Astrocyte of the spinal cord (primary cell): ENCODE measurements at regions not wholly inside any gene's neighbourhood (a gene's known extent, or its start where the extent isn't known, plus 50 kb on each side); places are given as distances from the start of the nearest gene placed in this dataset.
A peak's percentile ranks its signal among the peaks of the same experiment; 100 is the strongest.
"Not testable (repeated sequence)": the region's sequence is repeated elsewhere in the genome, so short reads cannot be mapped to it uniquely, and the experiment has no call there.

Source experiments
- DNase-seq: peaks from one replicate; pipeline ENCODE4 v3.0.0; 2011; ENCODE audit warnings: low read depth, low spot score
- H3K4me3 ChIP-seq: 2 replicates; pipeline ENCODE4 v1.5.1; 2011; ENCODE audit warnings: low read depth, mild to moderate bottlenecking, low read length, moderate library complexity
- CTCF ChIP-seq: IDR thresholded peaks from 2 replicates; pipeline ENCODE4 v1.5.1; 2012; ENCODE audit warnings: low read depth, mild to moderate bottlenecking, low read length, inconsistent platforms
- in situ Hi-C: cut with HindIII; loops from 2 replicates; pipeline ENCODE4 v1.10.0; 2017; ENCODE audit warnings: low sequenced_read_pairs

- H3K4me3 ChIP-seq, result no peak overlapping the region
- in situ Hi-C loops, result no loop called here
- DNase-seq, result peak; percentile 22
- TF ChIP-seq CTCF, result no peak
Measured at GRCh38 chr3:174363256-174363655, 495.9 kb upstream of the NAALADL2 start.

GRCh38 chr3:174365796-174366195, 493.3 kb upstream of the NAALADL2 start:
- H3K4me3 ChIP-seq, result no peak overlapping the region
- in situ Hi-C loops, result no loop called here
- no peak for DNase-seq
- no peak for TF ChIP-seq CTCF

- H3K4me3 ChIP-seq, in situ Hi-C loops, DNase-seq: not testable (repeated sequence)
Measured at GRCh38 chr3:174366904-174367303, 492.2 kb upstream of the NAALADL2 start.

GRCh38 chr3:174376346-174376745, 482.8 kb upstream of the NAALADL2 start:
- in situ Hi-C loops, result no loop called here
- no peak for DNase-seq

GRCh38 chr3:174377096-174377495, 482.0 kb upstream of the NAALADL2 start:
- no peak for TF ChIP-seq CTCF
- no peak for DNase-seq
- in situ Hi-C loops, result no loop called here
- no peak overlapping the region for H3K4me3 ChIP-seq

More at GRCh38 chr3:174376346-174376745, 482.8 kb upstream of the NAALADL2 start:
- no peak overlapping the region for H3K4me3 ChIP-seq
- no peak for TF ChIP-seq CTCF

- no peak for TF ChIP-seq CTCF
- no peak overlapping the region for H3K4me3 ChIP-seq
- in situ Hi-C loops, result no loop called here
- DNase-seq, result no peak
Measured at GRCh38 chr3:174377684-174378083, 481.4 kb upstream of the NAALADL2 start.

GRCh38 chr3:174382878-174383277, 476.3 kb upstream of the NAALADL2 start:
- in situ Hi-C loops, result no loop called here
- no peak for TF ChIP-seq CTCF
- H3K4me3 ChIP-seq, result no peak overlapping the region
- no peak for DNase-seq
